Psoas muscle (tissue), 7 donors: ENCODE measurements at regions not wholly inside any gene's neighbourhood (a gene's known extent, or its start where the extent isn't known, plus 50 kb on each side); places are given as distances from the start of the nearest gene placed in this dataset.

Experiments
- ATAC-seq, 4 donors: fragments of 200-7000 bp; cut with Tn5 transposase; one replicate each; pipeline ENCODE4 v1.9.1; 2020; ENCODE audit warnings: moderate library complexity in 3 of 4, mild to moderate bottlenecking in 2 of 4
- DNase-seq, 2 donors: peaks; one replicate each; pipeline ENCODE4 v3.0.0-alpha.2; 2020
- H3K27ac ChIP-seq: fragments of 200-600 bp; one replicate; pipeline ENCODE4 v1.8.0; 2022
- H3K27me3 ChIP-seq, 3 donors: fragments of 200-600 bp in 1 of 3; one replicate each; pipeline versions ENCODE4 v1.6.1 to v1.8.0; 2013 to 2022; ENCODE audit warnings: low read length in 2 of 3, mild to moderate bottlenecking in 2 of 3, moderate library complexity in 1 of 3; ENCODE audit not compliant: insufficient read depth in 3 of 3
- H3K36me3 ChIP-seq, 2 donors: fragments of 200-600 bp in 1 of 2; one replicate each; pipeline versions ENCODE4 v1.6.1 to v1.8.0; 2013 to 2022; ENCODE audit warnings: low read depth in 1 of 2, mild to moderate bottlenecking in 1 of 2, moderate library complexity in 1 of 2; ENCODE audit not compliant: insufficient read depth in 1 of 2
- H3K4me1 ChIP-seq: fragments of 200-600 bp; one replicate; pipeline ENCODE4 v1.8.0; 2022
- H3K4me3 ChIP-seq: fragments of 200-600 bp; one replicate; pipeline ENCODE4 v1.8.0; 2022; ENCODE audit warnings: mild to moderate bottlenecking
- H3K9me3 ChIP-seq: fragments of 200-600 bp; one replicate; pipeline ENCODE4 v1.8.0; 2022
- WGBS, 3 donors: extraction: QIAGEN DNeasy Blood & Tissue Kit; methylation state at CpG; one replicate each; pipeline versions ENCODE4 v1.1.6 to v1.1.7; 2013; 5-methylcytosine and 5-hydroxymethylcytosine counted together
- intact Hi-C, 2 donors: fragments of 100-400 bp; cut with DNase I; formaldehyde crosslinking; loops; one replicate each; pipeline versions ENCODE4 v1.11.0 to v1.14.2; 2022
- TF ChIP-seq, protein P1 (sequence below): fragments of 200-600 bp; IDR thresholded peaks from one replicate; pipeline ENCODE4 v1.8.0; 2022; ENCODE audit warnings: antibody characterized with exemption
- donor health status: healthy with polysubstance abuse.
- donor health status: DM: no; HTN: no; CAD: no; lungs with moderate emphysema.
- donor health status: Bipolar disorder and iron deficiency.
- donor health status: healthy.
- donor health status: DM: yes; HTN: yes; CAD: no.
- donor health status: DM: no; HTN: no; CAD: no.
- donor health status: DM: yes; HTN: yes; CAD: no.

- Histone ChIP-seq H3K36me3 (no peaks in the 10 kb centered on the region), H3K27ac (no peak overlapping the region), H3K4me3 (no peak overlapping the region), H3K27me3 (no peaks in the 10 kb centered on the region), H3K4me1 (peaks cover 2% of the 10 kb centered on the region), H3K9me3 (no peaks in the 10 kb centered on the region)
- no peak for ATAC-seq
- no peak for DNase-seq
- WGBS, 3 donors: 88 to 93% (median 89%) methylated on average over 2 of the region's 2 CpGs
- TF ChIP-seq, protein P1, sequence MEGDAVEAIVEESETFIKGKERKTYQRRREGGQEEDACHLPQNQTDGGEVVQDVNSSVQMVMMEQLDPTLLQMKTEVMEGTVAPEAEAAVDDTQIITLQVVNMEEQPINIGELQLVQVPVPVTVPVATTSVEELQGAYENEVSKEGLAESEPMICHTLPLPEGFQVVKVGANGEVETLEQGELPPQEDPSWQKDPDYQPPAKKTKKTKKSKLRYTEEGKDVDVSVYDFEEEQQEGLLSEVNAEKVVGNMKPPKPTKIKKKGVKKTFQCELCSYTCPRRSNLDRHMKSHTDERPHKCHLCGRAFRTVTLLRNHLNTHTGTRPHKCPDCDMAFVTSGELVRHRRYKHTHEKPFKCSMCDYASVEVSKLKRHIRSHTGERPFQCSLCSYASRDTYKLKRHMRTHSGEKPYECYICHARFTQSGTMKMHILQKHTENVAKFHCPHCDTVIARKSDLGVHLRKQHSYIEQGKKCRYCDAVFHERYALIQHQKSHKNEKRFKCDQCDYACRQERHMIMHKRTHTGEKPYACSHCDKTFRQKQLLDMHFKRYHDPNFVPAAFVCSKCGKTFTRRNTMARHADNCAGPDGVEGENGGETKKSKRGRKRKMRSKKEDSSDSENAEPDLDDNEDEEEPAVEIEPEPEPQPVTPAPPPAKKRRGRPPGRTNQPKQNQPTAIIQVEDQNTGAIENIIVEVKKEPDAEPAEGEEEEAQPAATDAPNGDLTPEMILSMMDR: no peak
- intact Hi-C loops: no loop called here
Observed at GRCh38 chr10:60494774-60495173, 105.1 kb upstream of the ANK3 start.

DNA sequence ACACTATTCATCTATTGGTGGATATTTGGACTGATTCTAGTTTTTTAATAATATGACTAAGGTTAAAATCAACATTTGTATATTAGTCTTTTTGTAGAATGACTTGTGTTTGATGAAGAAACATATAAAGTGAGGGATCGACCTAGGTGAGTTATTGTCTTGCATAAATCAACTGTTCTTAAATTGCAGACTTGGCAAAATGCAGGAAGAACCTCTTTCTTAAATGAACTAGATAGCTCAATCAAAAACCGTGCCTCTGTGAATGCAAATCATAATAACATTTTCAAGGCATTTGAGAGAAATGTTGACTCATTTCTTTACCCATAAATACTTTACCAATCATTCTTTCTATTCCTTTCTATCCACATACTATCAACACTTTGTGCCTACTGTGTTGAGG, 101.5 kb upstream of the ANK3 start:
- intact Hi-C loops: no loop called here
- H3K27ac ChIP-seq: no peak overlapping the region
- no peak for ATAC-seq
- H3K36me3 ChIP-seq: no peaks in the 10 kb centered on the region
- H3K9me3 ChIP-seq: no peaks in the 10 kb centered on the region
- 79 to 84% (median 82%) methylated on average over 2 of the region's 2 CpGs for WGBS, 3 donors
- TF ChIP-seq, protein P1: no peak
- H3K4me1 ChIP-seq: peaks cover 6% of the 10 kb centered on the region
- no peak overlapping the region for H3K4me3 ChIP-seq
- H3K27me3 ChIP-seq: no peaks in the 10 kb centered on the region
- no peak for DNase-seq

DNA sequence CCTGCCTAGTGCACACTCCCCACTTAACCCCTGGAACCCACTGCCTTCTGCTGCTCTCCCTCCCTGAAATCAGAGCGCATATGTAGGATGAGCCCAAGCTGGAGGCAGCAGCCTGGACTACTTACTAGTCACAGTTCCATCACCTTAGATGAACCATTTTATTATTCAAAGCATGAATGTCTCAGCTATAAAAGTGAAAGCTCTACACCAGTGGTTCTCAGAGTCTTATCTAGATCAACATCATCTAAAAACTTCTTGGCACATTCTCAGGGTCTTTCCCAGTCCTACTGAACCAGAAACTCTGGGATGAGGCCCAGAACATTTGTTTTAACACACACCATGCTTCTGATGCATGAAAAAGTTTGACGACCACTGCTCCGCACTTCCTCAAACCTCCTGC, 100.3 kb upstream of the ANK3 start:
- no peak for DNase-seq
- Histone ChIP-seq H3K9me3 (no peaks in the 10 kb centered on the region), H3K4me1 (peaks cover 9% of the 10 kb centered on the region), H3K4me3 (no peak overlapping the region), H3K27me3 (no peaks in the 10 kb centered on the region), H3K36me3 (no peaks in the 10 kb centered on the region), H3K27ac (no peak overlapping the region)
- no peak for ATAC-seq
- TF ChIP-seq, protein P1: no peak
- intact Hi-C loops: no loop called here
- WGBS, 3 donors: 39 to 65% (median 49%) methylated on average over 3 of the region's 3 CpGs

- no peak overlapping the region for H3K4me3 ChIP-seq
- H3K27me3 ChIP-seq: no peaks in the 10 kb centered on the region
- intact Hi-C loops: no loop called here
- no peaks in the 10 kb centered on the region for H3K9me3 ChIP-seq
- H3K27ac ChIP-seq: no peak overlapping the region
- no peaks in the 10 kb centered on the region for H3K36me3 ChIP-seq
- TF ChIP-seq, protein P1: no peak
- 81 to 87% (median 87%) methylated on average over 1 of the region's 1 CpG for WGBS, 3 donors
- ATAC-seq: no peak
- DNase-seq: no peak
- peaks cover 13% of the 10 kb centered on the region for H3K4me1 ChIP-seq
Observed at GRCh38 chr10:60488111-60488669, 98.5 kb upstream of the ANK3 start.

DNA sequence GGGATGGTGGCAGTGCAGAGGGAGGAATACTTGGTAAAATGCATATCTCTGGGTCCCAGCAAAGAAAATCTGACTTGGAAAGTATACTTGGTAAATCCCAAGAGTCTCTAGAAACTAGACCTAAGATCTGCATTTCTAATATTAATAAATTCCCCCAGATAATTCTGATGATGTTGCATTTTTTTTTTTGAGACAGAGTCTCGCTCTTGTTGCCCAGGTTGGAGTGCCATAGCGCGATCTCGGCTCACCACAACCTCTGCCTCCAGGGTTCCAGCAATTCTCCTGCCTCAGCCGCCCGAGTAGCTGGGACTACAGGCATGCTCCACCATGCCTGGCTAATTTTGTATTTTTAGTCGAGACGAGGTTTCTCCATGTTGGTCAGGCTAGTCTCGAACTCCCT, 97.9 kb upstream of the ANK3 start:
- H3K27ac ChIP-seq: no peak overlapping the region
- H3K4me3 ChIP-seq: no peak overlapping the region
- ATAC-seq: no peak
- no peaks in the 10 kb centered on the region for H3K36me3 ChIP-seq
- intact Hi-C loops: no loop called here
- no peak for DNase-seq
- peaks cover 13% of the 10 kb centered on the region for H3K4me1 ChIP-seq
- H3K27me3 ChIP-seq: no peaks in the 10 kb centered on the region
- TF ChIP-seq, protein P1: no peak
- 86 to 99% (median 94%) methylated on average over 9 of the region's 9 CpGs for WGBS, 3 donors
- H3K9me3 ChIP-seq: no peaks in the 10 kb centered on the region
